SH-SY5Y (cell line): ENCODE measurements at regions not wholly inside any gene's neighbourhood (a gene's known extent, or its start where the extent isn't known, plus 50 kb on each side); places are given as distances from the start of the nearest gene placed in this dataset.

Experiments
- GATA2 ChIP-seq: IDR thresholded peaks from 2 replicates; pipeline ENCODE4 v1.6.1; 2011; ENCODE audit warnings: mild to moderate bottlenecking, low read depth, low read length
- GATA3 ChIP-seq: IDR thresholded peaks from 2 replicates; pipeline ENCODE4 v1.6.1; 2011; ENCODE audit warnings: low read depth, mild to moderate bottlenecking, low read length, moderate library complexity

GRCh38 chr17:62899361-62899760 is 66.7 kb upstream of the TANC2 start:
- TF ChIP-seq GATA3 (no peak), GATA2 (no peak)
